ENCODE measurements at regions not wholly inside any gene's neighbourhood (a gene's known extent, or its start where the extent isn't known, plus 50 kb on each side); places are given as distances from the start of the nearest gene placed in this dataset.
"Not testable (repeated sequence)": the region's sequence is repeated elsewhere in the genome, so short reads cannot be mapped to it uniquely, and the experiment has no call there.

GRCh38 chr13:83453723-83454122 is 428.6 kb downstream of the SLITRK1 start:
- DNase-seq, result peak; percentile 4

GRCh38 chr13:83453300-83453699 is 429.0 kb downstream of the SLITRK1 start:
- DNase-seq, result no peak

GRCh38 chr13:83452292-83452950 is 429.9 kb downstream of the SLITRK1 start:
- DNase-seq, result peak; percentile 5

- DNase-seq, result no peak
These were observed 431.7 kb downstream of the SLITRK1 start for GRCh38 chr13:83450591-83450990.

GRCh38 chr13:83449668-83450395 is 432.4 kb downstream of the SLITRK1 start:
- DNase-seq, result no peak

- no peak for DNase-seq
These were observed 441.8 kb downstream of the SLITRK1 start for GRCh38 chr13:83440465-83440864.

- not testable (repeated sequence) for DNase-seq
These were observed 442.8 kb downstream of the SLITRK1 start for GRCh38 chr13:83439464-83439863.

- no peak for DNase-seq
These were observed 458.4 kb downstream of the SLITRK1 start for GRCh38 chr13:83423861-83424260.

GRCh38 chr13:83423381-83423780 is 458.9 kb downstream of the SLITRK1 start:
- no peak for DNase-seq

- DNase-seq, result no peak
These were observed 467.9 kb downstream of the SLITRK1 start for GRCh38 chr13:83414393-83414792.

- DNase-seq, result no peak
These were observed 495.7 kb downstream of the SLITRK1 start for GRCh38 chr13:83386609-83387008.

- no peak for DNase-seq
These were observed 503.4 kb downstream of the SLITRK1 start for GRCh38 chr13:83378908-83379307.

- no peak for DNase-seq
These were observed 504.8 kb downstream of the SLITRK1 start for GRCh38 chr13:83377491-83377890.

GRCh38 chr13:83372786-83373185 is 509.5 kb downstream of the SLITRK1 start:
- no peak for DNase-seq

GRCh38 chr13:83365723-83366122 is 516.6 kb downstream of the SLITRK1 start:
- DNase-seq, result no peak

- no peak for DNase-seq
These were observed 527.2 kb downstream of the SLITRK1 start for GRCh38 chr13:83355041-83355440.

GRCh38 chr13:83352391-83352790 is 529.9 kb downstream of the SLITRK1 start:
- DNase-seq, result no peak

GRCh38 chr13:83350569-83350968 is 531.7 kb downstream of the SLITRK1 start:
- DNase-seq, result no peak

- no peak for DNase-seq
These were observed 537.8 kb downstream of the SLITRK1 start for GRCh38 chr13:83344518-83344917.

- DNase-seq, result no peak
These were observed 542.1 kb downstream of the SLITRK1 start for GRCh38 chr13:83340170-83340569.

GRCh38 chr13:83333614-83334388 is 548.5 kb downstream of the SLITRK1 start:
- no peak for DNase-seq

- no peak for DNase-seq
These were observed 549.5 kb downstream of the SLITRK1 start for GRCh38 chr13:83332751-83333150.

- no peak for DNase-seq
These were observed 555.2 kb downstream of the SLITRK1 start for GRCh38 chr13:83327091-83327490.

Measured in activated gamma-delta T cell (primary cell).